ENCODE measurements at regions not wholly inside any gene's neighbourhood (a gene's known extent, or its start where the extent isn't known, plus 50 kb on each side); places are given as distances from the start of the nearest gene placed in this dataset.

DNA sequence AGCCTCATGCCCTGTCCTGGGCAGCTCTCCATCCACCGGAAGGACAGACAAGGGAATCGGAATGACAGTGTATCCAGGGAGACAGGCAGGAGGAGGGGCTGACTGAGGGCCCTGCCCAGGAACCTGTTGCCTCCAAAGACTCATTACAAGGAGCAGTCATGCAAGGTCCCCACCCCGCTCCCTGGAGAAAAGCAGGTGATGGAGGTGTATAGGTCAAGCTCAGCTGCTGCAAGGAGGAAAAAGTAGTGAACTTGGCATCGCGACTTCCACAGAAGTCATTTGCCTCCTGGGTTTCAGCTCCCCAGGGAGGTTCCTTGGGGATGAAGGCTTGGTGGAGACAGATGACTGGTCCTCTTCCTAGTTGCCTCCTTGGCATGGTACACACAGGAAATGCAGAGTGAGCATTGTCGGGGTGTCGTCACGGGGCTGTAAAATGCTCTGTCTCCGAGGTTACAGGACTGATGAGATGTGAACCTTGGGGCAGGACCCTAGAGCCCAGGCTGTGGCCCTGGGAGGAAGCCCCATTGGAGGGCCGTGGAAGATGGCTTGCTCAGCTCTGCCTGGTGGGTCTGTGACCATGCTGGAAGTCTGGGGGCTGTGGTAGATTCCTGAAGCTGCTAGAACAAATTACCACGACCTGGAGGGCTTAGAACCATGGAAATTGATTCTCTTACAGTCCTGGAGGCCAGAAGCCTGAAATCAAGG is 219.6 kb upstream of the C1orf174 start:
- FAIRE-seq, result no peak
- no peak for TF ChIP-seq POLR2A (IDR thresholded peaks at IDR 0.05; ENCODE audit: low read depth, low read length)
- no peak for DNase-seq (ENCODE audit: insufficient read length, low spot score)

DNA sequence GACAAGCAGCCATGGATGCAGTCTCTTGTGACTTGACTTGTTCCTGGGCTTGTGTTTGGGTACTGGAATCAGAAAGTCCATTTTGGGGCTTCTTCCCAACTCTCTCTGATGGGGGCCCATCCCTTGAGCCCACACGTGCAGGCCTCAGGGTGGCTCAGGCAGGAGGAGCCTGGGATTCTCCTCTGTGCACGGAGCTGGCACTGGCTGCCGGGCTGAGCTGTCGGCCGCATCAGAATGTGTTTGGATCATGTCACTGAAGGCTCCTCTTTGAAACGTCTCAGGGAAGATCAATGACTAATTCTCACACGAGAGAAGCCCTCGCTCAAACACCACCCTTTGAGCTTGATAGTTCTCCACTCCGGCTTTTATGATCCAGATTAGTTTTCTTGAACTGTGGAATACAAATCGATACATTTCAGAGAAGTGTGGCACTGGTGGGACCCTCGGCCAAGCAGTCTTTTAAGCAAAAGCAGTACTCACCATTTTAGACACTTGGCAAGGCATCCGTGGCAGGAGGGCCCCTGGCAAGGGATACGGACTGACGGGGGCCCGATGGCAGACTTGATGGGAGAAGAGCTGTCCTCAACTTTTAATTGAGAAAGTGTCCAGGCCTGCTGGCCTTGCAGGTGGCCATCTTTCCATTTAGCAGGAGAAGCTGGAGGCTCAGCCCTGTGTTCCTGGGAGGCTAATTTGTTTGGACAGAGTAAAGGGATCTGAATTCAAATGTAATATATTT is 220.7 kb upstream of the C1orf174 start:
- FAIRE-seq, result no peak
- no peak for TF ChIP-seq POLR2A (IDR thresholded peaks at IDR 0.05; ENCODE audit: low read depth, low read length)

DNA sequence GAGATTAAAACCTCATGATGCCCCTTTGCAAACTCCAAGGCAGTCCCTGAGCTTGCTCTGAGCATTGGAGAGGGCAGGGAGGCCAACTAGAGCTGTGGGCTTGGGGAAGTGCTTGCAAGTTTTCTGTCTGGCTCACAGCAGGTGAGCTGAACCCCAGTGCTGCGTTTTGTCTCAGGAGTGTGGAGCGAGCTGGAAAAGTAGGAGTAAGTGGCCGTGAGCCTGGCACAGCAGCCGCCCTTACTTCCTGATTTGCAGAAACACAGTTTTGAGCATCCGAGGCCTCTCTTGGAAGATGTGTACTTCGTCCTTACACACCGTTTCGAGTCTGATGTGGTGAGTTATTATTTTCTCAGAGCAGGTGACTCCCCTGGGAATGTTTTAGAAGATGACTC is 221.2 kb upstream of the C1orf174 start:
- DNase-seq (ENCODE audit: insufficient read length, low spot score) (no peak), FAIRE-seq (no peak)
- no peak for TF ChIP-seq POLR2A (IDR thresholded peaks at IDR 0.05; ENCODE audit: low read depth, low read length)

More for the DNA sequence above, 220.7 kb upstream of the C1orf174 start:
- no peak for DNase-seq (ENCODE audit: insufficient read length, low spot score)

DNA sequence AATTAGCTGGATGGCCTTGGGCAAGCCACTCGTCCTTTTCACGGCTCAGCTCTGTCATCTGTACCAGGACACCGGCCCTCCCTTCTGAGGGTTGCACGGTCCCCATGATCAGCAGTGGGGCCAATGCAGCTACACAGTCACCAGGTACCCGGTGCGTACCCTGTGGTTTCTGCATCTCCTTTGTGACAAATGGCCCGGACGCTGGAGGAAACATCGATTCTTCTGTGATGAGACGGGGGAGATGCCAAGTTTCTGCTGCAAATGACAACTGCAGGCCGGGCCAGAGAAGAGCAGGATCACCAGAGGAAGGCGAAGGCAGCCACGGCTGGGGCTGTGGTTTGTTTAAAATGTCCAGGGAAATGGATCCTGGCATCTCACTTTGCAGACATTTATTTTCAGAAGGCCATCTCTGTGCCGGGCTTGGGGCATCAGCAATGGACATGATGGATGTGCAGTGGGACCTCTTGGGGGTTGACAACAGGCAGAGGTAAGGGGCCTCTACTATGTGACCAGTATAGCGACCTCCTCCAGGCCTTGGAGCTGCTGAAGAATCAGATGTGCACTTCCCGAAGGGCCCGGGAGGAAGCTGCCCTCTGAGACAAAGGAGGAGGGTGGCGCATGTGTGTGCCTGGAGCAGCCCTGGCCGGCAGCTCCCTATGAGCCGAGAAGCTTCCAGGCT is 221.9 kb upstream of the C1orf174 start:
- DNase-seq (ENCODE audit: insufficient read length, low spot score) (no peak), FAIRE-seq (no peak)
- TF ChIP-seq POLR2A (IDR thresholded peaks at IDR 0.05; ENCODE audit: low read depth, low read length), result no peak

DNA sequence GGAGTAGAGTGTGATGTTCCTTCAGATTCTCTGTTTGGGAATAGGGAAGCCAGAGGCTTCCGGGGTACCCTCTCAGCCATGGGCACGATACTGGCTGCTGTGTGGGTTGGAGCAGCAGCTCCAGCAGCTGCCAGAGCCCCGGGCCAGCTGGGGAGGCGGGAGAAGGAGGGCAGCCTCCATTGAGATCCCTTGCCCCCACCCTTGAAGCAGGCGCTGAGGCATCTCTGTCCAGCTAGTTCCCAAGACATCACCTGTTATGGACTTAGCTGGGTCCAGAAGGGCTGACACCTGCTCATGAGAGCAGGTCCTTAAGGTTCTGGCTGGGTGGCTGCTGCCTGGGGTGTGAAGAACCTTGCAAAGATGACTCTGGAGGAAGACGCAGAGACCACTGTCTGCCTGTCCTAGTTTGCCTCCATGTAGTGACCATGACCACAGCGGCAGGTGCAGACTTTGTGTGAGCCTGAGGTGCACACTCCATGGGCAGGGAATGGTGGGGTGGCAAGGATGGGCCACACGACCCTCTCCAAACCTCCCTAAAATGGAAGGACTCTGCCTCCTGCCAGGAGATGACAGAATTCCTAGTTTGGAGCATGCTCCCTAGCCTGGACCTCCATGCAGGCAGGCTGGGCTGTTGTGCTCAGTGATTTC is 222.6 kb upstream of the C1orf174 start:
- FAIRE-seq, result no peak
- DNase-seq (ENCODE audit: insufficient read length, low spot score), result no peak
- no peak for TF ChIP-seq POLR2A (IDR thresholded peaks at IDR 0.05; ENCODE audit: low read depth, low read length)

DNA sequence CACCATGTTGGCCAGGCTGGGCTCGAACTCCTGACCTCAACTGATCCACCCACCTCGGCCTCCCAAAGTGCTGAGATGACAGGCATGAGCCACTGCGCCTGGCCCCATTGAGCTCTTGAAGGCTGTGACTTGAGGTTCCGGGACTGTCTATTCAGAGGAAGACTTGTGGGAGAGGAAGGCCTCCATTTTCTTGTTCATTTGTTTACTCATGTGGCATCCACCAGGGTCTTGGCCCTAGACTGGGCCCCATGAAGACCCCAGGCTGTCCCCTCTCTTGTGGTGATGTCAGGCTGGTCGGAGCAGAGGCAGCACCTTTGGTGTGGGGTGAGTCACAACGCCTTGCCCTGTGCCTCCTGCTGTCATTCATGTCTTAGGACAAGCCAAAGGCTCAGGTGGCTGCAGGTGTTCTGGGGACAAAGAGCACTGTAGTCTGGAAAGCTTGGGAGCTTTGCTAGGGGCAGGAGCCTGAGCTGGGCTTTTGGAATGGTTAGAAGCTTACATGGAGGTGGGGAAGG is 224.6 kb upstream of the C1orf174 start:
- DNase-seq (ENCODE audit: insufficient read length, low spot score) (no peak), FAIRE-seq (no peak)
- TF ChIP-seq POLR2A (IDR thresholded peaks at IDR 0.05; ENCODE audit: low read depth, low read length), result no peak

DNA sequence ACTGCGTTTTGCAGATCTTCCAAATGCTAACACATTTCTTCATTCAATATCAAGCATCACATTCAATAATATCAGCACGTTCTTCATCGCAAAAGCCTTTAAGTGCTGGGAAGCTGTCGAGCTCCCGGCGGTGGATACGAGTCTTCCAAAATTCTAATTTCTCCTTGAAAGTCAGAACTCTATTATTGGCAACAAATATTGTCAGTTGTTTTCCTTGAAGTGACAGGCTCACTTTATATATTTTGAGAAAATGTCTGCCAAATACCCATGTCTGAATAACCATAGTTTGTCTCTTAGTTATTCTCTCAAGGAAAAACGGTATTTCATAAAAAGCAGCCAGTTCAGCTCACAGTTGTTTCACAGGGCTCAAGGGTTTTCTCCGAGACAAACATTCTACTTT is 226.2 kb upstream of the C1orf174 start:
- FAIRE-seq (no peak), DNase-seq (ENCODE audit: insufficient read length, low spot score) (no peak)
- no peak for TF ChIP-seq POLR2A (IDR thresholded peaks at IDR 0.05; ENCODE audit: low read depth, low read length)

DNA sequence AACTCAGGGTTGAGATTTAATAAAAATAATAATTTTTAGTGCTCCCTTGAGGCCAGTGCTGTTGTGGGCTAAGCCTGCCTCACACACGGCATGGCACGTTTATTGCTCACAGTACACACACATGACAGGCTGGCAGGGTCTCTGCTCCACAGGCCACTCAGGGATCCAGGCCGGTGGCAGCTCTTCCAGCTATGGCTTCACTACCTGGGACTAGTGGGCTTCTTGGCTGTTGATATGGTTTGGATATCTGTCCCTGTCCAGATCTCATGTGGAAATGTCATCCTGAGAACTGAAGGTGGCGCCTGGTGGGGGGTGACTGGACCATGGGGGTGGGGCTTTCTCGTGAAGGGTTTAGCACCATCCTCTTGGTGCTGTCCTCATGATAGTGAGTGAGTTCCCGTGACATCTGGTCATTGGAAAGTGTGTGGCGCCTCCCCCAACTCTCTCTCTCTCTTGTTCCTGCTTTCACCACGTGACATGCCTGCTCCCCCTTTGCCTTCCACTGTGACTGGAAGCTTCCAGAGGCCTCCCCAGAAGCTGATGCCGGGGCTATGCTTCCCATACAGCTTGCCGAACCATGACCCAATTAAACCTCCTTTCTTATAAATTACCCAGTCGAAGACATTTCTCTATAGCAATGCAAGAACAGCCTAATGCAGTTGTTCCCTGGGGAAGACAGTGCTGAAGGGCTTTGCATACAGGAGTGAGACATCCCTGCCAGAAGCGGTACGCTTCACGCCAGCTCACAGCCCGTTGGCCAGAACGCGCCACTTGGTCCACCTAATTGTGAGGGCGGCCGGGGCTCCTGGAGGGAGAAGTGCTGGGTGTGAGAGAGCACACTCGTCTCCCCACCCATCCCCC is 226.9 kb upstream of the C1orf174 start:
- TF ChIP-seq POLR2A (IDR thresholded peaks at IDR 0.05; ENCODE audit: low read depth, low read length), result no peak
- FAIRE-seq, result no peak

DNA sequence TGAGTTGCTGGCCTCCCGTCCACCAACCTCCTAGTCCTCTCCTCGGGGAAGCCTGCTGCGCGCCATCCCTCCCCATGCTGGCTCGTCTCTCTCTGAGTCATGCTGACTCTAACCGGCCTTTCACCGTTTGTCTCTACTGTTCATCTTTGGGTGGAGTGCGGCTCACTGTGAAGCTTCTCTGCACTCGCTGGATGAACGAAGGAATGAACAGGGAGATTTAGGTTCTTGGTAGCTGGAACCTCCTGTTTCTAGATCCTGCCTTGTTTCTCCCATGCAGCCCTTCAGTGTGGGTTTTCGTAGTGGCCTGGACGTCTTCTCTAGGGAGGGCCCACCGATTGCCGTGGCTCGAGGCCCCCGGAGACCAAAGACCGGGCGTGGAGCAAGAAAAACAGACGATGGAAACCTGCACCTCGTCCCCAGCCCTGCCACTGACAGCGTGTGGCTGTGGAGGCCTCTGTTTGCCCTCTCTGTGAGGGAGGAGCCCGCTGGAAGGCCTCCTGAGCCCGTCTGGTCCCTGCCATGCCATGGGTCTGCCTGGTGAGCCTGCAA is 227.6 kb upstream of the C1orf174 start:
- DNase-seq (ENCODE audit: insufficient read length, low spot score) (no peak), FAIRE-seq (no peak)
- no peak for TF ChIP-seq POLR2A (IDR thresholded peaks at IDR 0.05; ENCODE audit: low read depth, low read length)

More for the DNA sequence above, 226.9 kb upstream of the C1orf174 start:
- no peak for DNase-seq (ENCODE audit: insufficient read length, low spot score)

DNA sequence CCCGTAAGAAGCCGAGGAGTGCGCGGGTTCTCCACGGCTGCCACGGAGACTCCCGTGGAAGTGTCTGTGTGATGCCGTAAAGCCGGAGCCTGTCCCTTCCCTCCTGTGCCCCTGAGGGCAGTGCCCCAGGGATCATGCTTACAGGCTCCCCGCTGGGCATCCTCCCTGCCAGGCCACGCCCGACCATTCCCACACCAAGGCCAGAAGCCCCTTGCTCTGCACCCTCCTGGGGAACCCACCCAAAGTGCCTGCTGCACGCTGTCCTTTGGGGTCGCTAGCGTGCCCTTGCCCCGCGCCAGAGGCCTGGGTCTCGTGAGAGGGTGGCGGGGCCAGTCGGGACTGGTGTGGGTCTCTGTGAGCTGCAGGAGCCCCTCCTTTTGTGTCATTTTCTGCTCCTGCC is 228.5 kb upstream of the C1orf174 start:
- TF ChIP-seq POLR2A (IDR thresholded peaks at IDR 0.05; ENCODE audit: low read depth, low read length), result no peak
- DNase-seq (ENCODE audit: insufficient read length, low spot score) (no peak), FAIRE-seq (no peak)

DNA sequence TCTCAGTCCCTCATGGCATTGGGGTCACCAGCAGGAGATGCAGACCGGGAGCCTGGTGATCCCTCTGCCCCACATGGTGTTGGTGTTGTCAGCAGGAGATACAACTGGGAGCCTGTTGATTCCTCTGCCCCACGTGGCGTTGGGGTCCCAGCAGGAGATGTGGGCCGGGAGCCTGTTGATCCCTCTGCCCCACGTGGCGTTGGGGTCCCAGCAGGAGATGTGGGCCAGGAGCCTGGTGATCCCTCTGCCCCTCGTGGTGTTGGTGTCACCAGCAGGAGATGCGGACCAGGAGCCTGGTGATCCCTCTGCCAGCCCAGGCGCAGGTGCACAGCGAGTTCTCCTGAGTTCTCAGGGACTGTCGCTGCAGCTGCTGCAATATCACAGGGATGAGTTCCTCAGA is 229.6 kb upstream of the C1orf174 start:
- FAIRE-seq (no peak), DNase-seq (ENCODE audit: insufficient read length, low spot score) (no peak)
- no peak for TF ChIP-seq POLR2A (IDR thresholded peaks at IDR 0.05; ENCODE audit: low read depth, low read length)

DNA sequence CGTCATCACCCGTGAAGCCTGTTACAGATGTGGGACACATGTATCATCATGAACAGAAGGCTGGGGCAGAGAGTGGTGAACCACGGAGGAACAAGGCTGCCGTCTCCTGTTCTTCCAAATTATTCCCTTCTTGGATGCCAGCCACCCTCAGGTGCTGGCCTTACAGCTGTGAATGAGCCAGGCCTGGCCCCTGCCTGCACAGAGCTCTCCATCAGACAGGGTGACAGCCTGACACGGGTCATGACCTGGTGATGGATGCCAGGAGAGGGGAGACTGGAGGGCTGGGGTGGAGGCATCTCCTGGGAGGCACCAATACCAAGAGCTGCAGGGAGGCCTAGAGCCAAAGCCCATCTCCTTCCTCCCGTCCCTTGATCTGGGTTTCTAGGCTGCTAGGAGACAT is 230.0 kb upstream of the C1orf174 start:
- TF ChIP-seq POLR2A (IDR thresholded peaks at IDR 0.05; ENCODE audit: low read depth, low read length), result no peak
- no peak for FAIRE-seq
- no peak for DNase-seq (ENCODE audit: insufficient read length, low spot score)

DNA sequence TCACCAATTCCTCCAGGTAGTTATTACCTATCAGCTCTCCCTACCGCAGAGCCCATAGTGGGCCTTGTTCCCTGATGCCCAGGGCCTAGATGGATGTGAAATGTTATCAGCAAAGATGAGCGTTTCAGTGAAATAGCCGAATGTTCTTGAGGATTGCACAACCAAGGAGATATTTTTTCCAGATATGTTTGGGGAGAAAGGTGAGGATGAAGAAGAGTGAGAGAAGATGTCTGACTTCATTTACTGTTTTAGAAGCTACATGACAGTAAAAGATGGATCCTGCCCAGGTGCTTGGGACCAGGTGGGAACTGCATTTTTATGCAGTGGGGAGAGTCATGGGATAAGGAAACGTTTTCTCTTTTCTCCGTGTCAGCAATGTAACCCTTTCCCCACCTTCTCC is 231.7 kb upstream of the C1orf174 start:
- FAIRE-seq (no peak), DNase-seq (ENCODE audit: insufficient read length, low spot score) (no peak)
- TF ChIP-seq POLR2A (IDR thresholded peaks at IDR 0.05; ENCODE audit: low read depth, low read length), result no peak
